Ascending aorta (tissue), 2 donors: ENCODE measurements at regions not wholly inside any gene's neighbourhood (a gene's known extent, or its start where the extent isn't known, plus 50 kb on each side); places are given as distances from the start of the nearest gene placed in this dataset.

Source experiments
- DNase-seq, 2 donors: peaks; one replicate each; pipeline ENCODE4 v3.0.0-alpha.2; 2019; ENCODE audit warnings: low spot score in 2 of 2
- H3K27ac ChIP-seq, 2 donors: fragments of 200-600 bp; sonication (generic); one replicate each; pipeline ENCODE4 v1.5.1; 2016 to 2017; ENCODE audit warnings: mild to moderate bottlenecking in 1 of 2
- H3K27me3 ChIP-seq: fragments of 200-600 bp; sonication (generic); one replicate; pipeline ENCODE4 v1.5.1; 2017
- H3K36me3 ChIP-seq, 2 donors: fragments of 200-600 bp; sonication (generic); one replicate each; pipeline ENCODE4 v1.5.1; 2016
- H3K4me1 ChIP-seq, 2 donors: fragments of 200-600 bp; sonication (generic); one replicate each; pipeline ENCODE4 v1.5.1; 2016 to 2017; ENCODE audit warnings: mild to moderate bottlenecking in 1 of 2
- H3K4me3 ChIP-seq, 2 donors: fragments of 200-600 bp; sonication (generic); one replicate each; pipeline ENCODE4 v1.5.1; 2016 to 2017; ENCODE audit warnings: mild to moderate bottlenecking in 1 of 2
- H3K9me3 ChIP-seq, 2 donors: fragments of 200-600 bp; sonication (generic); one replicate each; pipeline ENCODE4 v1.5.1; 2016
- CTCF ChIP-seq, 3 experiments: fragments of 200-600 bp in 2 of 3; fragments of 450-650 bp in 1 of 3; sonication (generic) in 2 of 3; IDR thresholded peaks; one replicate each; pipeline ENCODE4 v1.5.1; 2016 to 2019; ENCODE audit warnings: antibody characterized with exemption in 3 of 3, mild to moderate bottlenecking in 1 of 3, moderate library complexity in 1 of 3
- intact Hi-C: fragments of 100-400 bp; cut with DNase I; formaldehyde crosslinking; loops from one replicate; pipeline ENCODE4 v1.15.1; 2023

- no peak overlapping the region for H3K27ac ChIP-seq
- no peaks in the 10 kb centered on the region for H3K27me3 ChIP-seq
- no peaks in the 10 kb centered on the region for H3K36me3 ChIP-seq
- TF ChIP-seq CTCF (IDR thresholded peaks at IDR 0.05): no peak
- intact Hi-C loops: no loop called here
- no peak overlapping the region for H3K4me3 ChIP-seq
- H3K9me3 ChIP-seq: no peaks in the 10 kb centered on the region
- DNase-seq: no peak
- peaks cover 0 to 9% of the 10 kb centered on the region in 2 donors for H3K4me1 ChIP-seq
Measured at GRCh38 chr5:173829826-173830225, 58.3 kb upstream of the CPEB4 start.

GRCh38 chr5:173830421-173830820 is 57.7 kb upstream of the CPEB4 start:
- no peak for TF ChIP-seq CTCF (IDR thresholded peaks at IDR 0.05)
- H3K27me3 ChIP-seq: no peaks in the 10 kb centered on the region
- peaks cover 0 to 4% of the 10 kb centered on the region in 2 donors for H3K4me1 ChIP-seq
- no peak overlapping the region for H3K27ac ChIP-seq
- intact Hi-C loops: no loop called here
- no peak overlapping the region for H3K4me3 ChIP-seq
- DNase-seq: no peak
- H3K9me3 ChIP-seq: no peaks in the 10 kb centered on the region
- H3K36me3 ChIP-seq: no peaks in the 10 kb centered on the region

- no peak for DNase-seq
- no peaks in the 10 kb centered on the region for H3K9me3 ChIP-seq
- H3K4me3 ChIP-seq: no peak overlapping the region
- H3K4me1 ChIP-seq: no peaks in the 10 kb centered on the region
- no peaks in the 10 kb centered on the region for H3K27me3 ChIP-seq
- H3K36me3 ChIP-seq: no peaks in the 10 kb centered on the region
- intact Hi-C loops: no loop called here
- no peak overlapping the region for H3K27ac ChIP-seq
- TF ChIP-seq CTCF (IDR thresholded peaks at IDR 0.05): no peak
Measured at GRCh38 chr5:173831196-173831914, 56.8 kb upstream of the CPEB4 start.

GRCh38 chr5:173832386-173832785 is 55.8 kb upstream of the CPEB4 start:
- no peak for DNase-seq
- Histone ChIP-seq H3K4me1 (no peaks in the 10 kb centered on the region), H3K27ac (no peak overlapping the region), H3K27me3 (no peaks in the 10 kb centered on the region), H3K9me3 (no peaks in the 10 kb centered on the region), H3K4me3 (no peak overlapping the region), H3K36me3 (no peaks in the 10 kb centered on the region)
- intact Hi-C loops: no loop called here
- TF ChIP-seq CTCF (IDR thresholded peaks at IDR 0.05): no peak

GRCh38 chr5:173833196-173833985 is 54.8 kb upstream of the CPEB4 start:
- Histone ChIP-seq H3K27me3 (no peaks in the 10 kb centered on the region), H3K36me3 (no peaks in the 10 kb centered on the region), H3K4me1 (no peaks in the 10 kb centered on the region), H3K27ac (no peak overlapping the region), H3K9me3 (no peaks in the 10 kb centered on the region), H3K4me3 (no peak overlapping the region)
- DNase-seq: no peak
- intact Hi-C loops: no loop called here
- TF ChIP-seq CTCF (IDR thresholded peaks at IDR 0.05): no peak
